Osteoblast (primary cell): ENCODE measurements at regions not wholly inside any gene's neighbourhood (a gene's known extent, or its start where the extent isn't known, plus 50 kb on each side); places are given as distances from the start of the nearest gene placed in this dataset.

ENCODE experiments used
- DNase-seq: peaks from one replicate; pipeline ENCODE4 v3.0.0; 2011; ENCODE audit warnings: low spot score, mixed read lengths; ENCODE audit not compliant: insufficient read length; ENCODE audit errors: missing footprints
- H2AFZ ChIP-seq: 2 replicates; pipeline ENCODE4 v1.6.0; 2011; ENCODE audit warnings: mild to moderate bottlenecking, low read length
- H3K27ac ChIP-seq: 2 replicates; pipeline ENCODE4 v1.5.1; 2011; ENCODE audit warnings: mild to moderate bottlenecking, low read depth, low read length, moderate library complexity
- H3K27me3 ChIP-seq: 2 replicates; pipeline ENCODE4 v1.6.0; 2012; ENCODE audit warnings: mild to moderate bottlenecking, control low read depth, inconsistent platforms, low read length, moderate library complexity; ENCODE audit not compliant: insufficient read depth
- H3K36me3 ChIP-seq: 2 replicates; pipeline ENCODE4 v1.5.1; 2011; ENCODE audit warnings: mild to moderate bottlenecking, low read length, control low read depth, moderate library complexity; ENCODE audit not compliant: insufficient read depth
- H3K4me1 ChIP-seq: 2 replicates; pipeline ENCODE4 v1.5.1; 2011; ENCODE audit warnings: mild to moderate bottlenecking, low read length, control low read depth, moderate library complexity; ENCODE audit not compliant: insufficient read depth
- H3K4me2 ChIP-seq: 2 replicates; pipeline ENCODE4 v1.6.0; 2011; ENCODE audit warnings: mild to moderate bottlenecking, low read length; ENCODE audit not compliant: insufficient read depth
- H3K4me3 ChIP-seq: fragments of 200-600 bp; sonication (generic); 3 replicates; pipeline ENCODE4 v1.5.1; 2012; ENCODE audit warnings: mild to moderate bottlenecking, low read length, inconsistent platforms; ENCODE audit not compliant: insufficient read depth
- H3K79me2 ChIP-seq: 2 replicates; pipeline ENCODE4 v1.6.0; 2012; ENCODE audit warnings: mild to moderate bottlenecking, low read length, control low read depth, inconsistent platforms; ENCODE audit not compliant: insufficient read depth
- H3K9me3 ChIP-seq: 2 replicates; pipeline ENCODE4 v1.5.1; 2011; ENCODE audit warnings: low read depth, low read length, control low read depth
- H4K20me1 ChIP-seq: 2 replicates; pipeline ENCODE4 v1.6.0; 2012; ENCODE audit warnings: mild to moderate bottlenecking, low read length, control low read depth; ENCODE audit not compliant: insufficient read depth
- TF ChIP-seq, protein P1 (sequence below): IDR thresholded peaks from 2 replicates; pipeline ENCODE4 v1.5.1; 2011; ENCODE audit warnings: mild to moderate bottlenecking, low read depth, low read length, moderate library complexity; ENCODE audit errors: extremely low read depth

DNA sequence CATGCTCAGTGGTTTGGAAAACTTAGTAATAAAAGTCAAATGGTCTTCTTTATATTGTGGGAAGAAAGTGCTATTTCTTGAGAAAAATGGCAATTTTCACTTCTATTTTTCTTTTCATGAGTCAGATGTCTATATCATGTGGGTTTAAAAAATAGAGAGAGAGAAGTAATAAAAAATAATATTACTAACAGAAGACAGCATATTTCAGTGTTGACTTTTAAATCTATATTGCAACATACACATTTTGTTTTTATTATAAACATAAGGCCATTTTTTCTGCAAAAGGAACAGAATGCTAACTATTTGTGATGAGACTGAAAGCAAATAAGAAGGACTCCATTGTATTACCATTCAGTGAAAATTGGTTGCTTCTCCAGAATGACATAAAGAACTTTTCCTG lies 135.1 kb upstream of the CNR1 start:
- Histone ChIP-seq H3K27ac (no peak overlapping the region), H3K27me3 (no peaks in the 10 kb centered on the region), H3K4me2 (no peak overlapping the region), H3K79me2 (no peaks in the 10 kb centered on the region), H3K9me3 (no peaks in the 10 kb centered on the region), H3K4me1 (peaks cover 16% of the 10 kb centered on the region), H4K20me1 (no peaks in the 10 kb centered on the region), H2AFZ (no peak overlapping the region), H3K36me3 (no peaks in the 10 kb centered on the region), H3K4me3 (no peak overlapping the region)
- DNase-seq, result no peak
- TF ChIP-seq, protein P1, sequence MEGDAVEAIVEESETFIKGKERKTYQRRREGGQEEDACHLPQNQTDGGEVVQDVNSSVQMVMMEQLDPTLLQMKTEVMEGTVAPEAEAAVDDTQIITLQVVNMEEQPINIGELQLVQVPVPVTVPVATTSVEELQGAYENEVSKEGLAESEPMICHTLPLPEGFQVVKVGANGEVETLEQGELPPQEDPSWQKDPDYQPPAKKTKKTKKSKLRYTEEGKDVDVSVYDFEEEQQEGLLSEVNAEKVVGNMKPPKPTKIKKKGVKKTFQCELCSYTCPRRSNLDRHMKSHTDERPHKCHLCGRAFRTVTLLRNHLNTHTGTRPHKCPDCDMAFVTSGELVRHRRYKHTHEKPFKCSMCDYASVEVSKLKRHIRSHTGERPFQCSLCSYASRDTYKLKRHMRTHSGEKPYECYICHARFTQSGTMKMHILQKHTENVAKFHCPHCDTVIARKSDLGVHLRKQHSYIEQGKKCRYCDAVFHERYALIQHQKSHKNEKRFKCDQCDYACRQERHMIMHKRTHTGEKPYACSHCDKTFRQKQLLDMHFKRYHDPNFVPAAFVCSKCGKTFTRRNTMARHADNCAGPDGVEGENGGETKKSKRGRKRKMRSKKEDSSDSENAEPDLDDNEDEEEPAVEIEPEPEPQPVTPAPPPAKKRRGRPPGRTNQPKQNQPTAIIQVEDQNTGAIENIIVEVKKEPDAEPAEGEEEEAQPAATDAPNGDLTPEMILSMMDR, result no peak

DNA sequence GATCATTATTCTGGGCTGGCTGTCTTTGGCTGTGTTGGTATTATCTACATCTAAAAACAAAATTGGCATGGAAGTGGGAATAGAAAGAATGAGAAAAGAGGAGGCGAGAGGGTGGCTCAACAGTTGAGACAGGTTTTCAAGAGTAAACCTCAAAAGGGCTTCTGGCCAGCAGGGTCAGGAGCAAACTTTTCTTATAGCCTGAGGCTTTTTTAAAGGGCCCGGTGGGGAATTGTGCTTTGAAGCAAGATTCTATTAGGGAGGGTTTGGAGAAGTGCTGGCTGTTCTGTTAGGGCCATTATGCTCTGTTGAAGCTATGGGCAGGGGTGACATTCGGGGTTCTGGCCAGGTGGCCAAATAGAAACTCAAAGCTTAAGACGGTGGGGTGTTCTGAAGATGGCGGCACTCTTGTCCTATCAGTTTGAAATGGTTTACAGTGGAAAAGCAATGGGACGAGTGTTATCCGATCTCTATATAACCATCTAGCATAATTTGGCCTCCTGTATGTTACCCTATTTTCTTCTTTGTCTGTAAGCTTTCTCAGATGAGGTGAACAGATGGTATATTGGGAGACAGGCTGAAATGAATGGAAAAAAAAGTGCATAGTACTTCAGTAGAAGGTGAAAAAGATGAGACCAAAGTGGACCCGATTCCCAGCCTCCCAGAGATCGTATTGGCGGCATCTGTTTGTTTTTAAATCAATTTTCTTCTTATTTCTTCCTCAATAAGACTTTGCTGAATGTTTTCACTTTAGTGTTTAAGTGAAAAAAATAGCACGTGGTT lies 132.1 kb upstream of the CNR1 start:
- no peaks in the 10 kb centered on the region for H4K20me1 ChIP-seq
- no peaks in the 10 kb centered on the region for H3K36me3 ChIP-seq
- no peak overlapping the region for H3K4me2 ChIP-seq
- no peak overlapping the region for H2AFZ ChIP-seq
- no peak overlapping the region for H3K4me3 ChIP-seq
- no peak overlapping the region for H3K27ac ChIP-seq
- H3K4me1 ChIP-seq, result peaks cover 16% of the 10 kb centered on the region
- H3K9me3 ChIP-seq, result no peaks in the 10 kb centered on the region
- H3K79me2 ChIP-seq, result no peaks in the 10 kb centered on the region
- DNase-seq, result no peak
- TF ChIP-seq, protein P1, result no peak
- H3K27me3 ChIP-seq, result no peaks in the 10 kb centered on the region

DNA sequence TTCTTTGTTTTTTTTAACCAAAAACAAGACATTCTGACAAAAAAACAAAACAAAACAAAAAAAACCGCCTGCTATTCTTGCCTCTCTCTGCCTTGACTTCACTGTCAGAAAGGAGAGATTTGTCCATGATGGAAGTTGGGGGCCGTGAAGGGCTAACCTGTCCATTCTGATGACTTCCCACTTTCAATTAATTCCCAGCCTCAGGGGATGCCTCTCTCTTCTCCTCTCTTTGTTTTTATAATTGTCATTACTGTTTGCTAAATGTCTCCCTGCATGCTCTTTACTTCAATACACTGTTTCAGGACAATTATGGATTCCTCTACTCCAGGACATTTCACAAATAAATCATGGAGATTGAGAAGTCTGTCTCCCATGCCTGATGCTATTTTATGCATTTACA lies 130.5 kb upstream of the CNR1 start:
- Histone ChIP-seq H2AFZ (no peak overlapping the region), H3K4me1 (peaks cover 6% of the 10 kb centered on the region), H3K27ac (no peak overlapping the region), H3K79me2 (no peaks in the 10 kb centered on the region), H4K20me1 (no peaks in the 10 kb centered on the region), H3K36me3 (no peaks in the 10 kb centered on the region), H3K4me3 (no peak overlapping the region), H3K27me3 (no peaks in the 10 kb centered on the region), H3K4me2 (no peak overlapping the region), H3K9me3 (no peaks in the 10 kb centered on the region)
- no peak for DNase-seq
- TF ChIP-seq, protein P1, result no peak

DNA sequence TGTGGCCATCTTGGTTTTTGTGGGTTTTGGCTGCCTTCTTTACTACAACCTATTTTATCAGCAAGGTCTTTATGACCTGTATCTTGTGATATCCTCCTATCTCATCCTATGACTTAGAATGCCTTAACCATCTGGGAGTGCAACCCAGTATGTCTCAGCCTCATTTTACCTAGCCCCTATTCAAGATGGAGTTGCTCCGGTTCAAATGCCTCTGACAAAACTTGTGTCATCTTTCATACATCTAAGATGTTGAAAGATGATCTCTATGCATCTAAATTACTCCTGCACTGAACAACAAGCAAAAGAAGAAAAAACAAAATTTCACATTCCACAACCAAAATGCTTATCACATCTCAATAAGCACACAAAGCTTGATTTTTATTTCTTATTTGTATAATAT lies 129.5 kb upstream of the CNR1 start:
- Histone ChIP-seq H2AFZ (no peak overlapping the region), H3K4me1 (no peaks in the 10 kb centered on the region), H3K9me3 (no peaks in the 10 kb centered on the region), H3K4me3 (no peak overlapping the region), H3K27me3 (no peaks in the 10 kb centered on the region), H3K27ac (no peak overlapping the region), H3K79me2 (no peaks in the 10 kb centered on the region), H3K4me2 (no peak overlapping the region), H3K36me3 (no peaks in the 10 kb centered on the region), H4K20me1 (no peaks in the 10 kb centered on the region)
- TF ChIP-seq, protein P1, result no peak
- DNase-seq, result no peak
